HepG2 (cell line): ENCODE measurements at regions not wholly inside any gene's neighbourhood (a gene's known extent, or its start where the extent isn't known, plus 50 kb on each side); places are given as distances from the start of the nearest gene placed in this dataset.

Experiments
- ATAC-seq: fragments of 200-7000 bp; cut with Tn5 transposase; 3 replicates; pipeline ENCODE4 v1.9.1; 2020; ENCODE audit warnings: mild to moderate bottlenecking, moderate library complexity
- BruUV-seq: library from RNA; stranded (reverse); fragments of 400-500 nt; replicated peaks from 2 replicates; lab custom pipeline; 2021; lab: Mats Ljungman, UMichigan
- CTCF ChIA-PET: fragments of 300-600 bp; formaldehyde crosslinking; extraction: SDS; loops from one replicate; lab custom pipeline; 2021; ENCODE audit warnings: low total read pairs, inconsistent platforms, low intra/inter-chr PET ratio; lab: Yijun Ruan, JAX
- POLR2A ChIA-PET: fragments of 350-600 bp; sonication (Branson Sonifier 250); formaldehyde crosslinking; loops from one replicate; lab custom pipeline; 2020; ENCODE audit warnings: antibody characterized with exemption, inconsistent platforms; lab: Yijun Ruan, JAX
- DNase-seq: peaks from one replicate; pipeline ENCODE4 v3.0.0-alpha.2; 2015; ENCODE audit warnings: low spot score
- FAIRE-seq: peaks from 3 replicates; lab custom pipeline; 2011; peaks lifted over from hg19 to GRCh38; lab: Jason Lieb, UNC
- H2AFZ ChIP-seq: one replicate; pipeline ENCODE4 v1.6.1; 2011; ENCODE audit warnings: low read length, inconsistent platforms
- H3K27ac ChIP-seq: fragments of 300-600 bp; 3 replicates; pipeline ENCODE4 v1.8.0; 2011; ENCODE audit warnings: mixed run types, mild to moderate bottlenecking, mixed read lengths, low read length, inconsistent platforms; ENCODE audit not compliant: insufficient read depth; ENCODE audit errors: extremely low read length
- H3K27me3 ChIP-seq, 2 experiments: fragments of 200-600 bp in 1 of 2; 2 replicates in 1 of 2; 3 replicates in 1 of 2; pipeline versions ENCODE4 v1.6.0 to v1.8.0; 2011; ENCODE audit warnings: low read length in 2 of 2, mild to moderate bottlenecking in 2 of 2, moderate library complexity in 2 of 2, inconsistent platforms in 1 of 2; ENCODE audit not compliant: insufficient read depth in 2 of 2, control insufficient read depth in 1 of 2
- H3K36me3 ChIP-seq, 2 experiments: fragments of 200-600 bp in 1 of 2; replicated peaks in 1 of 2; 2 replicates in 1 of 2; 3 replicates in 1 of 2; pipeline versions ENCODE4 v1.5.1 to v1.8.0; 2011; ENCODE audit warnings: low read length in 2 of 2, inconsistent platforms in 1 of 2; ENCODE audit not compliant: insufficient read depth in 2 of 2, control insufficient read depth in 1 of 2
- H3K4me1 ChIP-seq: 2 replicates; pipeline ENCODE4 v1.5.1; 2012; ENCODE audit warnings: low read length, inconsistent platforms; ENCODE audit not compliant: insufficient read depth
- H3K4me2 ChIP-seq: 2 replicates; pipeline ENCODE4 v1.6.0; 2011; ENCODE audit warnings: low read depth, low read length, inconsistent platforms
- H3K4me3 ChIP-seq, 3 experiments: fragments of 200-600 bp in 1 of 3; sonication (generic), shearing (Covaris generic) in 1 of 3; replicated peaks in 1 of 3; 2 replicates each; pipeline ENCODE4 v1.5.1; 2011 to 2016; ENCODE audit warnings: low read length in 3 of 3, inconsistent platforms in 2 of 3, low read depth in 2 of 3, mild to moderate bottlenecking in 2 of 3, control low read depth in 1 of 3, mixed read lengths in 1 of 3; ENCODE audit not compliant: insufficient read depth in 1 of 3
- H3K79me2 ChIP-seq: one replicate; pipeline ENCODE4 v1.6.1; 2011; ENCODE audit warnings: low read length, inconsistent platforms; ENCODE audit not compliant: insufficient read depth
- H3K9ac ChIP-seq: 2 replicates; pipeline ENCODE4 v1.6.0; 2011; ENCODE audit warnings: mild to moderate bottlenecking, low read depth, low read length, inconsistent platforms; ENCODE audit not compliant: insufficient read depth
- H3K9me3 ChIP-seq: 2 replicates; pipeline ENCODE4 v1.5.1; 2012; ENCODE audit warnings: mild to moderate bottlenecking, low read length
- H4K20me1 ChIP-seq: 2 replicates; pipeline ENCODE4 v1.6.0; 2011; ENCODE audit warnings: inconsistent platforms, mild to moderate bottlenecking, low read length, moderate library complexity; ENCODE audit not compliant: insufficient read depth
- ATAD3A ChIP-seq: sonication (generic); formaldehyde crosslinking; IDR thresholded peaks from 2 replicates; pipeline ENCODE4 v1.4.0; 2020; ENCODE audit warnings: missing genetic modification reagents
- FLYWCH1 ChIP-seq: sonication (generic); formaldehyde crosslinking; IDR thresholded peaks from 2 replicates; pipeline ENCODE4 v1.8.1; 2023; ENCODE audit warnings: mild to moderate bottlenecking, missing genetic modification reagents
- FOXJ3 ChIP-seq: sonication (generic); formaldehyde crosslinking; IDR thresholded peaks from 2 replicates; pipeline ENCODE4 v1.4.0; 2020; ENCODE audit warnings: missing genetic modification reagents, mild to moderate bottlenecking, borderline replicate concordance
- KMT2B ChIP-seq: IDR thresholded peaks from 2 replicates; pipeline ENCODE4 v1.6.1; 2016; ENCODE audit warnings: missing genetic modification reagents, missing compliant biosample characterization
- MED1 ChIP-seq: sonication (generic); formaldehyde crosslinking; IDR thresholded peaks from 2 replicates; pipeline ENCODE4 v1.4.0; 2020; ENCODE audit warnings: missing genetic modification reagents
- PRMT3 ChIP-seq: sonication (generic); formaldehyde crosslinking; IDR thresholded peaks from 2 replicates; pipeline ENCODE4 v1.8.1; 2022; ENCODE audit warnings: low read depth, mild to moderate bottlenecking, moderate library complexity, missing genetic modification reagents, borderline replicate concordance
- SOX5 ChIP-seq: IDR thresholded peaks from 2 replicates; pipeline ENCODE4 v1.6.1; 2016; ENCODE audit warnings: borderline replicate concordance
- ZC3H4 ChIP-seq: sonication (generic); formaldehyde crosslinking; IDR thresholded peaks from 2 replicates; pipeline ENCODE4 v1.4.0; 2020; ENCODE audit warnings: missing genetic modification reagents, borderline replicate concordance
- ZNF225 ChIP-seq: sonication (generic); formaldehyde crosslinking; IDR thresholded peaks from 2 replicates; pipeline ENCODE4 v1.4.0; 2020; ENCODE audit warnings: mild to moderate bottlenecking, missing genetic modification reagents
- ZNF766 ChIP-seq: sonication (generic); formaldehyde crosslinking; IDR thresholded peaks from 2 replicates; pipeline ENCODE4 v1.5.0; 2020; ENCODE audit warnings: missing genetic modification reagents, borderline replicate concordance
- WGBS: methylation state at CpG from one replicate; pipeline ENCODE4 v1.1.6; 2017; ENCODE audit warnings: low lambda C conversion rate; 5-methylcytosine and 5-hydroxymethylcytosine counted together
- in situ Hi-C: cut with HindIII; loops from 2 replicates; pipeline ENCODE4 v1.10.0; 2017; ENCODE audit warnings: low pct_unique_long_range_greater_than_20kb; ENCODE audit not compliant: extremely low pct_ligation_motif_present
- intact Hi-C: fragments of 100-400 bp; cut with micrococcal nuclease; formaldehyde crosslinking; loops from one replicate; pipeline ENCODE4 v1.10.0; 2022; ENCODE audit not compliant: unreplicated experiment

DNA sequence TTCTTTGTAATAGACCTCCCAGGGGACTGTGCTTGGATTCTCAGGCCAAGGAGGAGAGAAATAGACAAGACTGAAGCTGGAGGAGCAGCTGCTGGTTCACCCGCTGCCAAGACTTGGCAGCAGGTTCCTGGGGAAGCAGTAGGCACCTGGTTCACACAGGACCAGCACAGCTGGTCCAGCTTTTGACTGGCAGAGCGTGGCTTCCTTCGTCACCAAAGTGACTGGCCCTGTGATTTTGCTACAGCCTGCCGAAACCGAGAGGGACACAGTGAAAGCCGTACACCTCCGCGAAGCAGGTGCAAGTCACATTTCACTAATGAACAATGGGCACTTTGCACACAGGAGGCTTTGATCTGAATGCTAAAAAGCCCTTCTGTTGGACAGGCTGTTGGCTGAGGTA, 199.0 kb downstream of the RNF144B start:
- no peak overlapping the region for H3K4me3 ChIP-seq
- TF ChIP-seq FOXJ3 (CRISPR knock-in tag), result no peak
- TF ChIP-seq ATAD3A (CRISPR knock-in tag), result no peak
- TF ChIP-seq PRMT3 (CRISPR knock-in tag), result no peak
- no peak for TF ChIP-seq ZC3H4 (CRISPR knock-in tag)
- TF ChIP-seq ZNF766 (CRISPR knock-in tag), result no peak
- no peak for TF ChIP-seq FLYWCH1 (CRISPR knock-in tag)
- no peak for TF ChIP-seq MED1 (CRISPR knock-in tag)
- TF ChIP-seq KMT2B, result no peak
- TF ChIP-seq SOX5, result no peak
- no peak for TF ChIP-seq ZNF225 (CRISPR knock-in tag)
- TF ChIP-seq, all 625 proteins: peak for 0
- Histone ChIP-seq H3K4me2 (no peak overlapping the region), H3K9ac (no peak overlapping the region), H3K36me3 (no peaks in the 10 kb centered on the region), H2AFZ (no peak overlapping the region), H3K4me1 (peaks cover 13% of the 10 kb centered on the region), H3K9me3 (no peaks in the 10 kb centered on the region), H4K20me1 (no peaks in the 10 kb centered on the region), H3K79me2 (no peaks in the 10 kb centered on the region), H3K27me3 (0 out of 5 replicates have a peak, but pooled peaks cover 0 to 7% of the 10 kb centered on the region in 2 experiments), H3K27ac (no peak overlapping the region)
- in situ Hi-C loops (loop anchor here (25.0 kb wide), 1 partner anchor 1276 kb away; no protein-coding TSS in a partner anchor), intact Hi-C loops (no loop called here)
- no TSS peak for BruUV-seq
- CTCF ChIA-PET, result no interaction called here
- ATAC-seq (no peak), DNase-seq (no peak), FAIRE-seq (no peak)
- POLR2A ChIA-PET, result no interaction called here
- WGBS, result 63% methylated on average over 8 of the region's 8 CpGs
